Ishikawa (cell line): ENCODE measurements at regions not wholly inside any gene's neighbourhood (a gene's known extent, or its start where the extent isn't known, plus 50 kb on each side); places are given as distances from the start of the nearest gene placed in this dataset.

Experiments
- CEBPB ChIP-seq: IDR thresholded peaks from 2 replicates; pipeline ENCODE4 v1.6.1; 2012
- EP300 ChIP-seq: IDR thresholded peaks from 2 replicates; pipeline ENCODE4 v1.6.1; 2012; ENCODE audit warnings: borderline replicate concordance
- RAD21 ChIP-seq: IDR thresholded peaks from 2 replicates; pipeline ENCODE4 v1.6.1; 2012; ENCODE audit warnings: low read depth
- REST ChIP-seq: IDR thresholded peaks from 2 replicates; pipeline ENCODE4 v1.6.1; 2012; ENCODE audit warnings: low read depth, mild to moderate bottlenecking
- YY1 ChIP-seq: IDR thresholded peaks from 2 replicates; pipeline ENCODE4 v1.6.1; 2012; ENCODE audit warnings: low read depth
- ZBTB7A ChIP-seq: IDR thresholded peaks from 2 replicates; pipeline ENCODE4 v1.6.1; 2012; ENCODE audit warnings: low read depth

- no peak for TF ChIP-seq RAD21
- no peak for TF ChIP-seq CEBPB
- no peak for TF ChIP-seq YY1
- no peak for TF ChIP-seq ZBTB7A
- no peak for TF ChIP-seq EP300
- no peak for TF ChIP-seq REST
Measured at GRCh38 chr3:87634426-87634825, 358.0 kb upstream of the POU1F1 start.
